ENCODE measurements at regions not wholly inside any gene's neighbourhood (a gene's known extent, or its start where the extent isn't known, plus 50 kb on each side); places are given as distances from the start of the nearest gene placed in this dataset.
A peak's percentile ranks its signal among the peaks of the same experiment; 100 is the strongest.

- peaks cover 0 to 3% (median 0%) of the 10 kb centered on the region in 4 donors for H3K36me3 ChIP-seq
- H3K4me3 ChIP-seq: no peak overlapping the region
- H3K27ac ChIP-seq (replicated peaks in 1 of 4): no peak overlapping the region
- no peaks in the 10 kb centered on the region for H3K27me3 ChIP-seq
- DNase-seq (ENCODE audit: extremely low spot score): no peak
- H3K4me1 ChIP-seq: no peaks in the 10 kb centered on the region
- H3K9me3 ChIP-seq: no peaks in the 10 kb centered on the region
- intact Hi-C loops (cut with DNase I): no loop called here
- TF ChIP-seq EP300 (IDR thresholded peaks at IDR 0.05) (no peak), POLR2AphosphoS5 (IDR thresholded peaks at IDR 0.05) (no peak), POLR2A (IDR thresholded peaks at IDR 0.05; ENCODE audit: low read depth) (no peak), CTCF (IDR thresholded peaks at IDR 0.05) (no peak)
- 98% methylated on average over 6 of the region's 6 CpGs for WGBS
These were observed 63.2 kb upstream of the FOXN3 start for GRCh38 chr14:89480278-89480677.

GRCh38 chr14:89479802-89480201 is 62.8 kb upstream of the FOXN3 start:
- intact Hi-C loops (cut with DNase I): no loop called here
- no peak for DNase-seq (ENCODE audit: extremely low spot score)
- WGBS: 91% methylated on average over 6 of the region's 6 CpGs
- Histone ChIP-seq H3K27me3 (no peaks in the 10 kb centered on the region), H3K9me3 (no peaks in the 10 kb centered on the region), H3K36me3 (no peaks in the 10 kb centered on the region), H3K4me3 (no peak overlapping the region), H3K4me1 (no peaks in the 10 kb centered on the region), H3K27ac (replicated peaks in 1 of 4) (no peak overlapping the region)
- TF ChIP-seq EP300 (IDR thresholded peaks at IDR 0.05) (no peak), CTCF (IDR thresholded peaks at IDR 0.05) (no peak), POLR2A (IDR thresholded peaks at IDR 0.05; ENCODE audit: low read depth) (no peak), POLR2AphosphoS5 (IDR thresholded peaks at IDR 0.05) (no peak)

GRCh38 chr14:89477391-89477790 is 60.4 kb upstream of the FOXN3 start:
- H3K9me3 ChIP-seq: no peaks in the 10 kb centered on the region
- no peak overlapping the region for H3K4me3 ChIP-seq
- no peaks in the 10 kb centered on the region for H3K36me3 ChIP-seq
- WGBS: 76% methylated on average over 4 of the region's 4 CpGs
- no peaks in the 10 kb centered on the region for H3K27me3 ChIP-seq
- no peak overlapping the region for H3K27ac ChIP-seq (replicated peaks in 1 of 4)
- intact Hi-C loops (cut with DNase I): no loop called here
- TF ChIP-seq POLR2A (IDR thresholded peaks at IDR 0.05; ENCODE audit: low read depth) (no peak), EP300 (IDR thresholded peaks at IDR 0.05) (no peak), CTCF (IDR thresholded peaks at IDR 0.05) (no peak), POLR2AphosphoS5 (IDR thresholded peaks at IDR 0.05) (no peak)
- no peaks in the 10 kb centered on the region for H3K4me1 ChIP-seq
- DNase-seq (ENCODE audit: extremely low spot score): no peak

- Histone ChIP-seq H3K9me3 (no peaks in the 10 kb centered on the region), H3K4me1 (no peaks in the 10 kb centered on the region), H3K4me3 (no peak overlapping the region), H3K36me3 (no peaks in the 10 kb centered on the region), H3K27ac (replicated peaks in 1 of 4) (no peak overlapping the region), H3K27me3 (no peaks in the 10 kb centered on the region)
- intact Hi-C loops (cut with DNase I): no loop called here
- 91% methylated on average over 10 of the region's 10 CpGs for WGBS
- no peak for TF ChIP-seq EP300 (IDR thresholded peaks at IDR 0.05)
- no peak for TF ChIP-seq POLR2A (IDR thresholded peaks at IDR 0.05; ENCODE audit: low read depth)
- DNase-seq (ENCODE audit: extremely low spot score): no peak
These were observed 59.4 kb upstream of the FOXN3 start for GRCh38 chr14:89476354-89476896.

GRCh38 chr14:89474464-89474863 is 57.4 kb upstream of the FOXN3 start:
- no peak overlapping the region for H3K4me3 ChIP-seq
- no peak for TF ChIP-seq EP300 (IDR thresholded peaks at IDR 0.05)
- no peak for TF ChIP-seq CTCF (IDR thresholded peaks at IDR 0.05)
- TF ChIP-seq POLR2A (IDR thresholded peaks at IDR 0.05; ENCODE audit: low read depth): no peak
- no peak for TF ChIP-seq POLR2AphosphoS5 (IDR thresholded peaks at IDR 0.05)
- no peaks in the 10 kb centered on the region for H3K27me3 ChIP-seq
- H3K4me1 ChIP-seq: peaks cover 0 to 12% (median 9%) of the 10 kb centered on the region in 4 donors
- intact Hi-C loops (cut with DNase I): no loop called here
- H3K27ac ChIP-seq (replicated peaks in 1 of 4): peak overlapping the region in 1 of 4 donors; percentile 18
- H3K36me3 ChIP-seq: no peaks in the 10 kb centered on the region
- DNase-seq (ENCODE audit: extremely low spot score): no peak
- no peaks in the 10 kb centered on the region for H3K9me3 ChIP-seq
- WGBS: 90% methylated on average over 4 of the region's 4 CpGs

Measured in esophagus muscularis mucosa (tissue), 4 donors.